Esophagus muscularis mucosa (tissue), 4 donors: ENCODE measurements at regions not wholly inside any gene's neighbourhood (a gene's known extent, or its start where the extent isn't known, plus 50 kb on each side); places are given as distances from the start of the nearest gene placed in this dataset.

ENCODE experiments used
- DNase-seq: peaks from one replicate; pipeline ENCODE4 v3.0.0-alpha.2; 2017; ENCODE audit errors: extremely low spot score
- H3K27ac ChIP-seq, 4 donors: fragments of 200-600 bp; sonication (generic); replicated peaks in 1 of 4; 1 replicate in 3 of 4; 2 replicates in 1 of 4; pipeline ENCODE4 v1.5.1; 2016 to 2019; ENCODE audit warnings: mild to moderate bottlenecking in 1 of 4
- H3K27me3 ChIP-seq, 4 donors: fragments of 200-600 bp; sonication (generic); one replicate each; pipeline versions ENCODE4 v1.5.1 to v1.6.0; 2016 to 2019
- H3K36me3 ChIP-seq, 4 donors: fragments of 200-600 bp; sonication (generic); one replicate each; pipeline ENCODE4 v1.5.1; 2016 to 2019
- H3K4me1 ChIP-seq, 4 donors: fragments of 200-600 bp; sonication (generic); one replicate each; pipeline ENCODE4 v1.5.1; 2016 to 2019
- H3K4me3 ChIP-seq, 4 donors: fragments of 200-600 bp; sonication (generic); 1 replicate in 2 of 4; 2 replicates in 2 of 4; pipeline ENCODE4 v1.5.1; 2016 to 2019; ENCODE audit warnings: mild to moderate bottlenecking in 4 of 4, moderate library complexity in 1 of 4
- H3K9me3 ChIP-seq, 4 donors: fragments of 200-600 bp; sonication (generic); 1 replicate in 3 of 4; 2 replicates in 1 of 4; pipeline ENCODE4 v1.5.1; 2016 to 2019
- CTCF ChIP-seq, 3 experiments: fragments of 200-600 bp in 2 of 3; fragments of 450-650 bp in 1 of 3; sonication (generic) in 2 of 3; IDR thresholded peaks; one replicate each; pipeline ENCODE4 v1.5.1; 2017 to 2019; ENCODE audit warnings: antibody characterized with exemption in 3 of 3, mild to moderate bottlenecking in 2 of 3, moderate library complexity in 1 of 3
- EP300 ChIP-seq: sonication (generic); formaldehyde crosslinking; IDR thresholded peaks from one replicate; pipeline ENCODE4 v1.6.1; 2017; ENCODE audit warnings: antibody characterized with exemption
- POLR2A ChIP-seq: fragments of 450-650 bp; IDR thresholded peaks from one replicate; pipeline ENCODE4 v1.6.1; 2017; ENCODE audit warnings: antibody characterized with exemption, moderate library complexity, mild to moderate bottlenecking, low read depth
- POLR2AphosphoS5 ChIP-seq, 2 donors: sonication (generic); formaldehyde crosslinking; IDR thresholded peaks; one replicate each; pipeline ENCODE4 v1.6.1; 2017; ENCODE audit warnings: antibody characterized with exemption in 2 of 2
- WGBS: methylation state at CpG from one replicate; pipeline ENCODE4 v1.1.5; 2018; 5-methylcytosine and 5-hydroxymethylcytosine counted together
- intact Hi-C: fragments of 100-400 bp; cut with DNase I; formaldehyde crosslinking; loops from one replicate; pipeline ENCODE4 v1.15.1; 2023

GRCh38 chr5:61674378-61674777 lies 342.3 kb downstream of the ZSWIM6 start:
- no peak for DNase-seq
- Histone ChIP-seq H3K4me3 (no peak overlapping the region), H3K36me3 (no peaks in the 10 kb centered on the region), H3K27me3 (no peaks in the 10 kb centered on the region), H3K9me3 (no peaks in the 10 kb centered on the region), H3K27ac (no peak overlapping the region), H3K4me1 (peaks cover 0 to 6% (median 2%) of the 10 kb centered on the region in 4 donors)
- TF ChIP-seq EP300 (no peak), CTCF (IDR thresholded peaks at IDR 0.05) (no peak), POLR2A (no peak), POLR2AphosphoS5 (IDR thresholded peaks at IDR 0.05) (no peak)
- 92% methylated on average over 4 of the region's 4 CpGs for WGBS
- intact Hi-C loops: loop anchor here (10.0 kb wide), 1 partner anchor 140 kb away; no protein-coding TSS in a partner anchor

GRCh38 chr5:61675015-61675692 lies 343.1 kb downstream of the ZSWIM6 start:
- TF ChIP-seq EP300: no peak
- TF ChIP-seq POLR2AphosphoS5 (IDR thresholded peaks at IDR 0.05): no peak
- TF ChIP-seq CTCF (IDR thresholded peaks at IDR 0.05): no peak
- no peak for TF ChIP-seq POLR2A
- Histone ChIP-seq H3K36me3 (no peaks in the 10 kb centered on the region), H3K9me3 (no peaks in the 10 kb centered on the region), H3K4me1 (peaks cover 0 to 6% (median 2%) of the 10 kb centered on the region in 4 donors), H3K27me3 (no peaks in the 10 kb centered on the region), H3K4me3 (no peak overlapping the region), H3K27ac (no peak overlapping the region)
- intact Hi-C loops: loop anchor here (10.0 kb wide), 1 partner anchor 140 kb away; no protein-coding TSS in a partner anchor
- WGBS: 94% methylated on average over 4 of the region's 5 CpGs
- peak; percentile 77 for DNase-seq

GRCh38 chr5:61677220-61677619 lies 345.2 kb downstream of the ZSWIM6 start:
- H3K4me1 ChIP-seq: peaks cover 0 to 6% (median 2%) of the 10 kb centered on the region in 4 donors
- no peaks in the 10 kb centered on the region for H3K27me3 ChIP-seq
- H3K27ac ChIP-seq: no peak overlapping the region
- peak; percentile 53 for DNase-seq
- H3K36me3 ChIP-seq: no peaks in the 10 kb centered on the region
- no peaks in the 10 kb centered on the region for H3K9me3 ChIP-seq
- WGBS: 100% methylated on average over 2 of the region's 2 CpGs
- TF ChIP-seq POLR2AphosphoS5 (IDR thresholded peaks at IDR 0.05) (no peak), CTCF (IDR thresholded peaks at IDR 0.05) (no peak), EP300 (no peak), POLR2A (no peak)
- H3K4me3 ChIP-seq: no peak overlapping the region
- intact Hi-C loops: loop anchor here (10.0 kb wide), 1 partner anchor 138 kb away; no protein-coding TSS in a partner anchor

DNA sequence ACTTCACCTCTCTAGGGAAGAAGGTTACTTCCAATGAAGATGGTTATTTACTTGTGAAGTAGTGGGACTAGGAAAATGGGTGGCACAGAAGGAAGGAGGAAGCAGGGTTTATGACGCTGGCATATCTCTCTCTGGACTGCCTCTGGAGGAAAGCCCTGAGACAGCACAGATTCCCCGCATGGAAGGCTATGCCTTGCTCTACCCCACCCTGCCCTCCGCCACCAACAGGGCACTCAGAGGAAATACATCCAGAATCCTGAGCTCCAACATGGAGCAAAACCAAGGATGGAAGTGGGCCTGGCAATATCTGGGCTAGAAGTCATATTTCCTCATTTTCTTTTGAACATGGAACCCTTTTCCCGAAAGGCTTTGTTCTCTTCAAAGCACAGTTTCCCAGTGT lies 346.9 kb downstream of the ZSWIM6 start:
- Histone ChIP-seq H3K27ac (no peak overlapping the region), H3K27me3 (no peaks in the 10 kb centered on the region), H3K4me3 (no peak overlapping the region), H3K36me3 (no peaks in the 10 kb centered on the region), H3K4me1 (peaks cover 0 to 6% (median 0%) of the 10 kb centered on the region in 4 donors), H3K9me3 (no peaks in the 10 kb centered on the region)
- WGBS: 94% methylated on average over 4 of the region's 4 CpGs
- TF ChIP-seq CTCF (IDR thresholded peaks at IDR 0.05) (no peak), EP300 (no peak), POLR2AphosphoS5 (IDR thresholded peaks at IDR 0.05) (no peak), POLR2A (no peak)
- no peak for DNase-seq
- intact Hi-C loops: loop anchor here (10.0 kb wide), 1 partner anchor 136 kb away; no protein-coding TSS in a partner anchor
